Liver (tissue), 3 donors: ENCODE measurements at regions not wholly inside any gene's neighbourhood (a gene's known extent, or its start where the extent isn't known, plus 50 kb on each side); places are given as distances from the start of the nearest gene placed in this dataset.

Experiments
- CTCF ChIP-seq: fragments of 150-350 bp; IDR thresholded peaks from 2 replicates; pipeline ENCODE4 v1.5.1; 2017; ENCODE audit warnings: improper control_type of control experiment, low read depth, low read length; ENCODE audit not compliant: missing input control
- EGR1 ChIP-seq, 2 donors: IDR thresholded peaks; 2 replicates each; pipeline ENCODE4 v1.6.1; 2016 to 2018; ENCODE audit warnings: antibody characterized with exemption in 2 of 2, low read depth in 2 of 2
- GABPA ChIP-seq, 2 donors: IDR thresholded peaks in 1 of 2; conservative IDR thresholded peaks in 1 of 2; 2 replicates each; pipeline ENCODE4 v1.6.1; 2016; ENCODE audit warnings: antibody characterized with exemption in 2 of 2, mild to moderate bottlenecking in 1 of 2, moderate library complexity in 1 of 2
- JUND ChIP-seq, 2 donors: IDR thresholded peaks; 2 replicates each; pipeline ENCODE4 v1.6.1; 2016; ENCODE audit warnings: antibody characterized with exemption in 2 of 2
- NR2F2 ChIP-seq: IDR thresholded peaks from 2 replicates; pipeline ENCODE4 v1.6.1; 2016; ENCODE audit warnings: antibody characterized with exemption
- TAF1 ChIP-seq: conservative IDR thresholded peaks from 2 replicates; pipeline ENCODE4 v1.6.1; 2016; ENCODE audit warnings: antibody characterized with exemption, mild to moderate bottlenecking
- YY1 ChIP-seq: IDR thresholded peaks from 2 replicates; pipeline ENCODE4 v1.6.1; 2016; ENCODE audit warnings: antibody characterized with exemption, mild to moderate bottlenecking
- TF ChIP-seq, protein P1 (sequence below): IDR thresholded peaks from 2 replicates; pipeline ENCODE4 v1.6.1; 2016; ENCODE audit warnings: antibody characterized with exemption
- TF ChIP-seq, protein P2 (sequence below): IDR thresholded peaks from 2 replicates; pipeline ENCODE4 v1.6.1; 2016; ENCODE audit warnings: antibody characterized with exemption, mild to moderate bottlenecking
- TF ChIP-seq, protein P3 (sequence below): IDR thresholded peaks from 2 replicates; pipeline ENCODE4 v1.6.1; 2016; ENCODE audit warnings: antibody characterized with exemption
- TF ChIP-seq, protein P4 (sequence below): IDR thresholded peaks from 2 replicates; pipeline ENCODE4 v1.6.1; 2016; ENCODE audit warnings: antibody characterized with exemption
- donor health status: healthy.
- donor health status: healthy.

DNA sequence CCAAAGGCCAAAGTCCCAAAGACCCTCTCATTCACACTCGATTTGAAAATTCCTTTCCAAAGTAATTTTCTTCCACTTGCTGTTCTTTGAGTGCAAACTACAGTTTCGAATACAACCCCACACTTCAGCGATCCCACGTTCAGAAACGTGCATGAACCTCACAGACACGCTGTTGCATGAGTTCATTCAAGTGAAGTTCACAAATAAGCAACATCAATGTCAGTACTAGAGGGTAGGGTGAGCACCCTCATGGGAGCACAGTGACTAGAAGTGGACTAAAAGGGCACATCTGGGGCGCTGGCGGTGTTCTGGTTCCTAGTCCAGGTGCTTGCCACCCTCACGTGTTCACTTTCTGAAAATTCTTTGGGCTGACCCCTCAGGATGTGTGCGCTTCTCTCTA, 59.0 kb downstream of the FAM50B start:
- TF ChIP-seq, protein P1, sequence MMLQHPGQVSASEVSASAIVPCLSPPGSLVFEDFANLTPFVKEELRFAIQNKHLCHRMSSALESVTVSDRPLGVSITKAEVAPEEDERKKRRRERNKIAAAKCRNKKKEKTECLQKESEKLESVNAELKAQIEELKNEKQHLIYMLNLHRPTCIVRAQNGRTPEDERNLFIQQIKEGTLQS = no peak
- TF ChIP-seq CTCF (no peak), TAF1 (no peak), YY1 (no peak), EGR1 (IDR thresholded peaks at IDR 0.05; ENCODE audit: low read depth in 2 of 2) (no peak), NR2F2 (no peak), JUND (IDR thresholded peaks at IDR 0.05) (no peak), GABPA (IDR thresholded peaks at IDR 0.05 in 1 of 2, conservative IDR thresholded peaks at IDR 0.05 in 1 of 2) (no peak)
- TF ChIP-seq, protein P2, sequence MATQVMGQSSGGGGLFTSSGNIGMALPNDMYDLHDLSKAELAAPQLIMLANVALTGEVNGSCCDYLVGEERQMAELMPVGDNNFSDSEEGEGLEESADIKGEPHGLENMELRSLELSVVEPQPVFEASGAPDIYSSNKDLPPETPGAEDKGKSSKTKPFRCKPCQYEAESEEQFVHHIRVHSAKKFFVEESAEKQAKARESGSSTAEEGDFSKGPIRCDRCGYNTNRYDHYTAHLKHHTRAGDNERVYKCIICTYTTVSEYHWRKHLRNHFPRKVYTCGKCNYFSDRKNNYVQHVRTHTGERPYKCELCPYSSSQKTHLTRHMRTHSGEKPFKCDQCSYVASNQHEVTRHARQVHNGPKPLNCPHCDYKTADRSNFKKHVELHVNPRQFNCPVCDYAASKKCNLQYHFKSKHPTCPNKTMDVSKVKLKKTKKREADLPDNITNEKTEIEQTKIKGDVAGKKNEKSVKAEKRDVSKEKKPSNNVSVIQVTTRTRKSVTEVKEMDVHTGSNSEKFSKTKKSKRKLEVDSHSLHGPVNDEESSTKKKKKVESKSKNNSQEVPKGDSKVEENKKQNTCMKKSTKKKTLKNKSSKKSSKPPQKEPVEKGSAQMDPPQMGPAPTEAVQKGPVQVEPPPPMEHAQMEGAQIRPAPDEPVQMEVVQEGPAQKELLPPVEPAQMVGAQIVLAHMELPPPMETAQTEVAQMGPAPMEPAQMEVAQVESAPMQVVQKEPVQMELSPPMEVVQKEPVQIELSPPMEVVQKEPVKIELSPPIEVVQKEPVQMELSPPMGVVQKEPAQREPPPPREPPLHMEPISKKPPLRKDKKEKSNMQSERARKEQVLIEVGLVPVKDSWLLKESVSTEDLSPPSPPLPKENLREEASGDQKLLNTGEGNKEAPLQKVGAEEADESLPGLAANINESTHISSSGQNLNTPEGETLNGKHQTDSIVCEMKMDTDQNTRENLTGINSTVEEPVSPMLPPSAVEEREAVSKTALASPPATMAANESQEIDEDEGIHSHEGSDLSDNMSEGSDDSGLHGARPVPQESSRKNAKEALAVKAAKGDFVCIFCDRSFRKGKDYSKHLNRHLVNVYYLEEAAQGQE = no peak
- TF ChIP-seq, protein P3, sequence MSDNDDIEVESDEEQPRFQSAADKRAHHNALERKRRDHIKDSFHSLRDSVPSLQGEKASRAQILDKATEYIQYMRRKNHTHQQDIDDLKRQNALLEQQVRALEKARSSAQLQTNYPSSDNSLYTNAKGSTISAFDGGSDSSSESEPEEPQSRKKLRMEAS = no peak
- TF ChIP-seq, protein P4, sequence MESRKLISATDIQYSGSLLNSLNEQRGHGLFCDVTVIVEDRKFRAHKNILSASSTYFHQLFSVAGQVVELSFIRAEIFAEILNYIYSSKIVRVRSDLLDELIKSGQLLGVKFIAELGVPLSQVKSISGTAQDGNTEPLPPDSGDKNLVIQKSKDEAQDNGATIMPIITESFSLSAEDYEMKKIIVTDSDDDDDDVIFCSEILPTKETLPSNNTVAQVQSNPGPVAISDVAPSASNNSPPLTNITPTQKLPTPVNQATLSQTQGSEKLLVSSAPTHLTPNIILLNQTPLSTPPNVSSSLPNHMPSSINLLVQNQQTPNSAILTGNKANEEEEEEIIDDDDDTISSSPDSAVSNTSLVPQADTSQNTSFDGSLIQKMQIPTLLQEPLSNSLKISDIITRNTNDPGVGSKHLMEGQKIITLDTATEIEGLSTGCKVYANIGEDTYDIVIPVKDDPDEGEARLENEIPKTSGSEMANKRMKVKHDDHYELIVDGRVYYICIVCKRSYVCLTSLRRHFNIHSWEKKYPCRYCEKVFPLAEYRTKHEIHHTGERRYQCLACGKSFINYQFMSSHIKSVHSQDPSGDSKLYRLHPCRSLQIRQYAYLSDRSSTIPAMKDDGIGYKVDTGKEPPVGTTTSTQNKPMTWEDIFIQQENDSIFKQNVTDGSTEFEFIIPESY = no peak
